Glutamatergic neuron (in vitro differentiated cells): ENCODE measurements at regions not wholly inside any gene's neighbourhood (a gene's known extent, or its start where the extent isn't known, plus 50 kb on each side); places are given as distances from the start of the nearest gene placed in this dataset.

Experiments
- DNase-seq: peaks from one replicate; pipeline ENCODE4 v3.0.0; 2022
- H3K27ac Mint-ChIP-seq: one replicate; pipeline ENCODE4 v1.8.0; 2020; ENCODE audit warnings: mild to moderate bottlenecking, mixed read lengths, inconsistent platforms; ENCODE audit not compliant: unreplicated experiment
- H3K27me3 Mint-ChIP-seq: one replicate; pipeline ENCODE4 v1.8.0; 2020; ENCODE audit warnings: mild to moderate bottlenecking, moderate library complexity, mixed read lengths, inconsistent platforms; ENCODE audit not compliant: unreplicated experiment
- H3K36me3 Mint-ChIP-seq: one replicate; pipeline ENCODE4 v1.8.0; 2020; ENCODE audit warnings: mild to moderate bottlenecking, mixed read lengths, inconsistent platforms; ENCODE audit not compliant: unreplicated experiment
- H3K4me1 Mint-ChIP-seq: one replicate; pipeline ENCODE4 v1.8.0; 2020; ENCODE audit warnings: mild to moderate bottlenecking, low read depth, mixed read lengths, inconsistent platforms; ENCODE audit not compliant: unreplicated experiment
- H3K4me3 Mint-ChIP-seq: one replicate; pipeline ENCODE4 v1.8.0; 2020; ENCODE audit warnings: mild to moderate bottlenecking, mixed read lengths, inconsistent platforms; ENCODE audit not compliant: unreplicated experiment
- H3K9me3 Mint-ChIP-seq: one replicate; pipeline ENCODE4 v1.8.0; 2020; ENCODE audit warnings: mild to moderate bottlenecking, moderate library complexity, mixed read lengths, inconsistent platforms; ENCODE audit not compliant: unreplicated experiment
- CTCF ChIP-seq: fragments of 200-600 bp; sonication (generic); IDR thresholded peaks from one replicate; pipeline ENCODE4 v1.5.0; 2021; ENCODE audit not compliant: partially characterized antibody, unreplicated experiment

DNA sequence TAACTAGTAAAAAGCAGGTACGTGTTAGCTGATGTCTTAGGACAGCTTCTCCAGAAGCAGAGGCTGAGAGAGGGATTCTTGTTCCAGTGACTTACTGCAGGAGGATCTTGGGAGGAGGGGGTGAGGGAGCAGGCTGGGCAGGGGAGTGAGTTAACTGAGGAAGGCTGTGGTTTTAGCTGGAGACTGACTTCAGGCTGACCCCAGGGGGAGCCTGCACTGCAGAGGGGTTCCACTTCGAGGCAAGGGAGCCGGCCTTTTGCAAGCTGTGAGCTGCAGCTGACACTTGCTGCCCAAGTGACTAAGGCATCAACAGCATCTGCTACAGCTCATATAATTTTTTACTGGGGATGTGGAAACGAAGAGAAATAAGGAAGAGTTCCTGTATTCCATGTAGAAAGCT is 50.4 kb upstream of the SOD1 start:
- no peaks in the 10 kb centered on the region for H3K27me3 Mint-ChIP-seq
- H3K27ac Mint-ChIP-seq, result peak overlapping the region; percentile 8

GRCh38 chr21:31607791-31608190 is 51.7 kb upstream of the SOD1 start:
- H3K4me3 Mint-ChIP-seq, result no peak overlapping the region
- H3K27ac Mint-ChIP-seq, result no peak overlapping the region
- no peaks in the 10 kb centered on the region for H3K36me3 Mint-ChIP-seq
- H3K9me3 Mint-ChIP-seq, result peaks cover 7% of the 10 kb centered on the region
- no peak for TF ChIP-seq CTCF
- DNase-seq, result no peak
- H3K27me3 Mint-ChIP-seq, result no peaks in the 10 kb centered on the region
- H3K4me1 Mint-ChIP-seq, result peaks cover 5% of the 10 kb centered on the region

More for the DNA sequence above, 50.4 kb upstream of the SOD1 start:
- Mint-ChIP-seq H3K36me3 (no peaks in the 10 kb centered on the region), H3K4me1 (peaks cover 5% of the 10 kb centered on the region), H3K9me3 (peaks cover 8% of the 10 kb centered on the region), H3K4me3 (no peak overlapping the region)
- DNase-seq, result peak; percentile 30
- TF ChIP-seq CTCF, result no peak

DNA sequence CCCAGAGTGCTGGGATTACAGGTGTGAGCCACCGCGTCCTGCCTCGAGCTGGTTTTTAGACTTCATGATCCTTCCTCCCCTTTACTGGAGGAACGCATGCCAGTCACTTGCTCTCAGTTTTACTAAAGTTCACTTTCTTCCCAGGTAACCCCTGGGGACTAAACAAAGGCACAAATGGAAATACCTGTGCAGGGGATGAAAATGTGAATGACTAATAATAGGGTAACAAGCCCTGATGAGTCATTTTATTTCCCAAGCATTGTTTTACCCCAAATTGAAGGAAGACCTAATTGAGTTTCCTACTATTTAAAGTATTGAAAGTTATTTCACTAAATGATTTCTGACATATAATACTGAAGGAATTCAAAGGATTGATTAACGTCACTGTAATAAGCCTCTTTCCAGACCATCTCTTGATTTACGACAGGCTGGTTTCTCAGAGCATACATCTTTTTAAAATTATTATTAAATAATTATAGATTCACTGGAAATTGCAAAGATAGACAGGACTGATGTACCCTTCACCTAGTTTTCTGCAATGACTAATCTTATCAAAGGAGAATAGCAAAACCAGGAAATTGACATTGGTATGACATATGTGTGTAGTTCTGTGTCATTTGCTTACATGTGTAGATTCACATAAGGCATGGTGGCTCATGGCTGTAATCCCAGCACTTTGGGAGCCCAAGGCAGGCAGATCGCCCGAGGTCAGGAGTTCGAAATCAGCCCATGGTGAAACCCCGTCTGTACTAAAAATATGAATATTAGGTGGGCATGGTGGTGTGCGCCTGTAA is 53.2 kb upstream of the SOD1 start:
- TF ChIP-seq CTCF, result no peak
- Mint-ChIP-seq H3K36me3 (no peaks in the 10 kb centered on the region), H3K4me3 (no peak overlapping the region), H3K27ac (no peak overlapping the region), H3K4me1 (peaks cover 5% of the 10 kb centered on the region), H3K9me3 (peaks cover 7% of the 10 kb centered on the region), H3K27me3 (no peaks in the 10 kb centered on the region)
- no peak for DNase-seq

DNA sequence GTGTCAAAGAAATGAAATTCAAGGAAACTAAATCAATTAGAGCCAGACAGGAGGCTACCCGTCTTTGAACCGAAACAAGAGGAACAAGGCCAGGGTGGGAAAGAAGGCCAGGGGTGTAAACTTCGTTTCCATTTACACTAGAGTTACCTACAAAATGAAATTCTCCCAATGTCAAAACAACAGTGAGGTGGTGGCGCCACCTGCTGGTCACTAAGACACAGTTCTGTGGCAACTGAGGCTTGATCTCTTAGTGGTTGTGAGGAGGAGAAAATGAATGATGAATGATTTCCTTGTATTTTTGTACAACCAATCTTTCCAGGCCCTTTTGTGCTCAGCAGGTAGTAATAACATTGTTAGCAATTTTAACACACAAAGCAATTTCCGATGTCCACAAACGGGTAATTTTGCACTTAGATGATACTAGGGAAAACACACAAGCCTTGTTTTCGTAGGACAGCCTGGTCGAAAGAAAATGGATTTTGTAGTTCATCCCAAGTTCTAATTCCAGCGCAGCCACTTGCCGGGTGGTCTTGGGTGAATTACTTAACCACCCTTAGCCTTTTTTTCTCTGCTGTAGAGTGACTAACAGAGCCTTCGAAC is 54.8 kb upstream of the SOD1 start:
- peaks cover 7% of the 10 kb centered on the region for H3K9me3 Mint-ChIP-seq
- peak; percentile 81 for DNase-seq
- no peak overlapping the region for H3K27ac Mint-ChIP-seq
- peaks cover 2% of the 10 kb centered on the region for H3K27me3 Mint-ChIP-seq
- H3K4me1 Mint-ChIP-seq, result peaks cover 5% of the 10 kb centered on the region
- TF ChIP-seq CTCF, result peak; percentile 96
- no peak overlapping the region for H3K4me3 Mint-ChIP-seq
- H3K36me3 Mint-ChIP-seq, result no peaks in the 10 kb centered on the region

DNA sequence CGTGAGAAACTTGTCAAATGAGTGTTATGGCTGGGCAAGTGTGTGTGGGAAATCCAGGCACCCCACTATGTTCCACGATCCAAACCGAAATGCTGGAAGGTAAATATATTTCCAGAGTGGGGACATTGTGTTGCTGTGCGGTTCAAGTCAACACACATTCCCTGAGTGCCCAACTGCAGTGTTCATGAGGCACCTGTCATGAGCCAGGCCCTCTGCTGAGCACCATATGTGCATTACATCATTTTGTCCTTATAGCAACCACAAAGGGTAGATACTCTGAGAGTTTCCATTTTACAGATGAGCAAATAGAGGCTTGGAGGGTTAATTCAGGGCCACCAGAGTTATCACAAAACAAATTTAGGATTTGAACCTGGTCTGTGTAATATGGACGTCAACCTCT is 59.9 kb upstream of the SOD1 start:
- no peak for DNase-seq
- no peaks in the 10 kb centered on the region for H3K4me1 Mint-ChIP-seq
- H3K27me3 Mint-ChIP-seq, result peaks cover 2% of the 10 kb centered on the region
- H3K9me3 Mint-ChIP-seq, result no peaks in the 10 kb centered on the region
- no peaks in the 10 kb centered on the region for H3K36me3 Mint-ChIP-seq
- no peak overlapping the region for H3K4me3 Mint-ChIP-seq
- TF ChIP-seq CTCF, result no peak
- H3K27ac Mint-ChIP-seq, result no peak overlapping the region
